GM23248 (cell line): ENCODE measurements at regions not wholly inside any gene's neighbourhood (a gene's known extent, or its start where the extent isn't known, plus 50 kb on each side); places are given as distances from the start of the nearest gene placed in this dataset.

Source experiments
- DNase-seq: peaks from one replicate; pipeline ENCODE4 v3.0.0-alpha.2; 2015
- H2AFZ ChIP-seq: fragments of 200-600 bp; sonication (generic); 2 replicates; pipeline ENCODE4 v1.6.1; 2016; ENCODE audit warnings: antibody characterized with exemption
- H3F3A ChIP-seq: fragments of 200-600 bp; sonication (generic); 2 replicates; pipeline ENCODE4 v1.6.1; 2016; ENCODE audit warnings: mild to moderate bottlenecking, antibody characterized with exemption, mixed run types; ENCODE audit not compliant: insufficient read depth
- H3K27ac ChIP-seq: fragments of 200-600 bp; sonication (generic); 2 replicates; pipeline ENCODE4 v1.5.1; 2016; ENCODE audit warnings: mild to moderate bottlenecking
- H3K27me3 ChIP-seq: fragments of 200-600 bp; sonication (generic); replicated peaks from 2 replicates; pipeline ENCODE4 v1.6.1; 2016; ENCODE audit warnings: mild to moderate bottlenecking; ENCODE audit not compliant: insufficient read depth
- H3K36me3 ChIP-seq: fragments of 200-600 bp; sonication (generic); 2 replicates; pipeline ENCODE4 v1.6.1; 2016; ENCODE audit warnings: low read depth, mild to moderate bottlenecking
- H3K4me1 ChIP-seq: fragments of 200-600 bp; sonication (generic); 2 replicates; pipeline ENCODE4 v1.6.1; 2016; ENCODE audit warnings: mild to moderate bottlenecking; ENCODE audit not compliant: insufficient read depth
- H3K4me2 ChIP-seq: fragments of 200-600 bp; sonication (generic); one replicate; pipeline ENCODE4 v1.6.1; 2016; ENCODE audit warnings: mild to moderate bottlenecking; ENCODE audit not compliant: unreplicated experiment
- H3K4me3 ChIP-seq: fragments of 200-600 bp; sonication (generic); 2 replicates; pipeline ENCODE4 v1.5.1; 2016; ENCODE audit warnings: mild to moderate bottlenecking
- H3K79me2 ChIP-seq: fragments of 200-600 bp; sonication (generic); 2 replicates; pipeline ENCODE4 v1.6.1; 2016; ENCODE audit warnings: mild to moderate bottlenecking; ENCODE audit not compliant: insufficient read depth
- H3K9ac ChIP-seq: fragments of 200-600 bp; sonication (generic); 2 replicates; pipeline ENCODE4 v1.6.1; 2016; ENCODE audit warnings: mild to moderate bottlenecking
- H3K9me2 ChIP-seq: fragments of 200-600 bp; sonication (generic); 2 replicates; pipeline ENCODE4 v1.6.1; 2016; ENCODE audit warnings: mixed run types, mild to moderate bottlenecking, moderate library complexity; ENCODE audit not compliant: insufficient read depth
- H3K9me3 ChIP-seq: fragments of 200-600 bp; sonication (generic); one replicate; pipeline ENCODE4 v1.6.1; 2017; ENCODE audit warnings: low read depth
- H4K20me1 ChIP-seq: fragments of 200-600 bp; sonication (generic); 2 replicates; pipeline ENCODE4 v1.6.0; 2016; ENCODE audit not compliant: insufficient read depth
- EZH2 ChIP-seq: fragments of 200-600 bp; sonication (generic); IDR thresholded peaks from 2 replicates; pipeline ENCODE4 v1.6.1; 2018; ENCODE audit warnings: antibody characterized with exemption, mild to moderate bottlenecking; ENCODE audit not compliant: insufficient read depth, poor library complexity, severe bottlenecking
- EZH2phosphoT487 ChIP-seq: fragments of 200-600 bp; sonication (generic); IDR thresholded peaks from 2 replicates; pipeline ENCODE4 v1.6.1; 2018; ENCODE audit warnings: antibody characterized with exemption, moderate library complexity, mild to moderate bottlenecking, low read depth; ENCODE audit not compliant: insufficient read depth
- whole genome bisulfite sequencing, 2 experiments: methylation state at CpG; one replicate each; pipeline ENCODE4 v1.1.6; 2015 to 2017; ENCODE audit warnings: low lambda C conversion rate in 2 of 2, low coverage in 1 of 2; ENCODE audit errors: missing lambda C conversion rate in 2 of 2; 5-methylcytosine and 5-hydroxymethylcytosine counted together
- in situ Hi-C: fragments of 300-500 bp; cut with MboI; formaldehyde crosslinking; loops from 2 replicates; pipeline ENCODE4 v1.15.0; 2020

DNA sequence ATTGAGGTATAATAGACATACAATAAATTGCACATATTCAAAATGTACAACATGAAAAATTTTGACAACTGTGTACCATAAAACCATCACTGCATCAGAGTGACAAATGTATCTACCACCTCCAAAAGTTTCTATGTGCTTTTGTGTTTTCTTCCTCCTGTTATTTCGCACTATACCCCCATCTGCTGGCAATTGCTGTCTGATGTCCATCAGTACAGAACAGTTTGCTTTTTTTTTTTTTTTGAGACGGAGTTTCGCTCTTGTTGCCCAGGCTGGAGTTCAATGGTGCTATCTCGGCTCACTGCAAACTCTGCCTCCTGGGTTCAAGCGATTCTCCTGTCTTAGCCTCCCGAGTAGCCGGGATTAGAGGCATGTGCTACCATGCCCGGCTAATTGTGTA is 154.3 kb upstream of the GIMD1 start:
- H3K9ac ChIP-seq, result no peak overlapping the region
- no peak overlapping the region for H3K27ac ChIP-seq
- peaks cover 3% of the 10 kb centered on the region; the same call in 1 of the 2 replicates for H3K9me2 ChIP-seq
- no peak overlapping the region for H2AFZ ChIP-seq
- H4K20me1 ChIP-seq, result no peaks in the 10 kb centered on the region
- WGBS, 2 experiments, result 93 to 97% methylated on average over 8 of the region's 8 CpGs
- H3K9me3 ChIP-seq, result no peaks in the 10 kb centered on the region
- H3K27me3 ChIP-seq, result no peaks in the 10 kb centered on the region
- no peaks in the 10 kb centered on the region for H3F3A ChIP-seq
- no peaks in the 10 kb centered on the region for H3K4me1 ChIP-seq
- in situ Hi-C loops, result no loop called here
- H3K79me2 ChIP-seq, result no peaks in the 10 kb centered on the region
- peak; percentile 33 for DNase-seq
- TF ChIP-seq EZH2phosphoT487 (no peak), EZH2 (no peak)
- no peak overlapping the region for H3K4me3 ChIP-seq
- H3K4me2 ChIP-seq, result no peak overlapping the region
- H3K36me3 ChIP-seq, result no peaks in the 10 kb centered on the region

- Histone ChIP-seq H3F3A (no peaks in the 10 kb centered on the region), H3K27ac (no peak overlapping the region), H3K4me1 (no peaks in the 10 kb centered on the region), H3K27me3 (no peaks in the 10 kb centered on the region), H2AFZ (no peak overlapping the region), H3K9me2 (no peaks in the 10 kb centered on the region), H3K79me2 (no peaks in the 10 kb centered on the region), H3K9ac (no peak overlapping the region), H3K4me2 (no peak overlapping the region), H3K9me3 (no peaks in the 10 kb centered on the region), H4K20me1 (no peaks in the 10 kb centered on the region), H3K4me3 (no peak overlapping the region), H3K36me3 (no peaks in the 10 kb centered on the region)
- DNase-seq, result no peak
- TF ChIP-seq EZH2phosphoT487, result no peak
- no peak for TF ChIP-seq EZH2
- in situ Hi-C loops, result no loop called here
- 62 to 81% methylated on average over 2 of the region's 2 CpGs for WGBS, 2 experiments
These were observed 144.1 kb upstream of the GIMD1 start for GRCh38 chr4:106512706-106513105.

DNA sequence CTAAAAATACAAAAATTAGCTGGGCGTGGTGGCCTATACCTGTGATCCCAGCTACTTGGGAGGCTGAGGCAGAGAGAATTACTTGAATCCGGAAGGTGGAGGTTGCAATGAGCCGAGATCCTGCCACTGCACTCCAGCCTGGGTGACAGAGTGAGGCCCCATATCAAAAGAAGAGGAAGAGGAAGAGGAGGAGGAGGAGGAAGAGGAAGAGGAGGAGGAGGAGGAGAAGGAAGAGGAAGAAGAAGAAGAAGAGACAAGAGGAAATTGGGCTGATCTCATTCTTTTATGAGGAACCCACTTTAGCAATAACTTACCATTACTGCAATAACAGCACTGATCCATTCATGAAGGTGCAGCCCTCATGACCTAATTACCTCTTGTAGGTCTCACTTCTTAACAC is 138.9 kb upstream of the GIMD1 start:
- Histone ChIP-seq H4K20me1 (no peaks in the 10 kb centered on the region), H3F3A (no peaks in the 10 kb centered on the region), H3K36me3 (no peaks in the 10 kb centered on the region), H2AFZ (no peak overlapping the region), H3K9me3 (no peaks in the 10 kb centered on the region), H3K27ac (no peak overlapping the region), H3K9ac (no peak overlapping the region), H3K4me2 (no peak overlapping the region), H3K27me3 (no peaks in the 10 kb centered on the region), H3K4me3 (no peak overlapping the region), H3K4me1 (no peaks in the 10 kb centered on the region), H3K79me2 (no peaks in the 10 kb centered on the region), H3K9me2 (no peaks in the 10 kb centered on the region)
- no peak for TF ChIP-seq EZH2phosphoT487
- no peak for TF ChIP-seq EZH2
- in situ Hi-C loops, result no loop called here
- 94 to 95% methylated on average over 3 of the region's 3 CpGs for WGBS, 2 experiments
- no peak for DNase-seq

DNA sequence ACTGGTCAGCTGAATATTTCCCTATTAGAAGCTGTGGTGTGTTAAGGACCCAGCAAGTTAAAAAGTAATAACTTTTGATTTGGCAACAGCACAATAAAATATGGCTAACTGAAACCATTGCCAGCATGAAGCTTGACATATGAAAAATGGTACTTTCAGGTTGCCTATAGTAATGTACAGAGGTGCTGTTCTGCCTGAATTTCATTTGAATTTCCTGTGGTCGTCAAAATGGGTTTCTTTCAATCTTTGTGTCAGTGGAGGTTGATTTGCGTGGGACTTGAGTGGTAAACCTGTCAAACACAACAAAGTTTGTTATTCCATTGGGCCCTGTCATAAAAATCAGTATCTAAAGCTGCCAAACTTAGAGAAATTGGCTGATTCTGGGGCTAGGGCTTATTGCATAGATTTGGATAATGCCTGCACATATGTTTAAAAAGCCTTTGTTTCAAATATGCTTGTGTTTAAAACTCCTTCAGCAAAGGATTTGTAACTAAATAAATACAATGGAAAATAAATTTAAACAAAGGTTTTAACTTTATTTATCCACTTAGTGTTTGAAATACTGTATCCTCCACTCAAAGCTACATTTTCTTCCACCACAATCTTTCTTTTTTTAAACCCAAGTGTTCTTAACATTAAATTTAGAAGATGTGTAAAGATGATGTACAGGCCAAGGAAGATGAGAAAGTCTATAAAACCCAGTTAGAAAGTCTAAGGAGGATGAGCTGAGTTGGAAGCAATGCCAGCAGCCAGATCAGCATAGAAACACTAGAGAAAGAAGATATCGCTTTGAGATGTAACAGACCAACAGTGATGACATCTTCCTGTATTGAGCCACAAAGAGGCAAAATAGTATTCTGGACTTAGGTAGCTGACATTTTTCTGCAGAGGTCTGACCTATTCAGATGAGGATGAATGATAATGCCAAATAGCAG is 134.8 kb upstream of the GIMD1 start:
- Histone ChIP-seq H4K20me1 (no peaks in the 10 kb centered on the region), H3K4me3 (no peak overlapping the region), H3K9ac (no peak overlapping the region), H3K27me3 (no peaks in the 10 kb centered on the region), H3F3A (no peaks in the 10 kb centered on the region), H3K4me1 (0 out of 2 replicates have a peak, but pooled peaks cover 4% of the 10 kb centered on the region), H3K9me2 (no peaks in the 10 kb centered on the region), H3K4me2 (no peak overlapping the region), H2AFZ (no peak overlapping the region), H3K79me2 (no peaks in the 10 kb centered on the region), H3K36me3 (no peaks in the 10 kb centered on the region), H3K9me3 (no peaks in the 10 kb centered on the region), H3K27ac (no peak overlapping the region)
- no peak for DNase-seq
- WGBS, 2 experiments, result 89 to 95% methylated on average over 3 of the region's 3 CpGs
- in situ Hi-C loops, result no loop called here
- TF ChIP-seq EZH2phosphoT487 (no peak), EZH2 (no peak)
